ENCODE measurements at regions not wholly inside any gene's neighbourhood (a gene's known extent, or its start where the extent isn't known, plus 50 kb on each side); places are given as distances from the start of the nearest gene placed in this dataset.
A peak's percentile ranks its signal among the peaks of the same experiment; 100 is the strongest.

GRCh38 chr4:4694296-4694772 is 152.5 kb upstream of the STX18 start:
- DNase-seq: peak in 21 of 51 donors; percentile 2 to 47 (median 21)

GRCh38 chr4:4693755-4694295 is 152.0 kb upstream of the STX18 start:
- DNase-seq: no peak

GRCh38 chr4:4693258-4693657 is 151.4 kb upstream of the STX18 start:
- DNase-seq: no peak

- DNase-seq: no peak
Measured at GRCh38 chr4:4690854-4691253, 149.0 kb upstream of the STX18 start.

- no peak for DNase-seq
Measured at GRCh38 chr4:4689694-4690440, 148.0 kb upstream of the STX18 start.

GRCh38 chr4:4687935-4688727 is 146.3 kb upstream of the STX18 start:
- no peak for DNase-seq

GRCh38 chr4:4687100-4687499 is 145.3 kb upstream of the STX18 start:
- no peak for DNase-seq

GRCh38 chr4:4685810-4686795 is 144.3 kb upstream of the STX18 start:
- no peak for DNase-seq

GRCh38 chr4:4681653-4682052 is 139.8 kb upstream of the STX18 start:
- DNase-seq: no peak

- no peak for DNase-seq
Measured at GRCh38 chr4:4680758-4681157, 138.9 kb upstream of the STX18 start.

- no peak for DNase-seq
Measured at GRCh38 chr4:4680243-4680642, 138.4 kb upstream of the STX18 start.

GRCh38 chr4:4677556-4678522 is 136.0 kb upstream of the STX18 start:
- peak in 11 of 51 donors; percentile 1 to 34 (median 13) for DNase-seq

- DNase-seq: peak in 1 of 51 donors; percentile 21
Measured at GRCh38 chr4:4675641-4676040, 133.8 kb upstream of the STX18 start.

GRCh38 chr4:4675051-4675581 is 133.3 kb upstream of the STX18 start:
- DNase-seq: no peak

- DNase-seq: no peak
Measured at GRCh38 chr4:4673070-4673469, 131.2 kb upstream of the STX18 start.

- no peak for DNase-seq
Measured at GRCh38 chr4:4672402-4672801, 130.6 kb upstream of the STX18 start.

- DNase-seq: no peak
Measured at GRCh38 chr4:4671774-4672349, 130.0 kb upstream of the STX18 start.

- no peak for DNase-seq
Measured at GRCh38 chr4:4670869-4671268, 129.0 kb upstream of the STX18 start.

Data from hypothalamus (tissue), 51 donors.